ENCODE measurements at regions not wholly inside any gene's neighbourhood (a gene's known extent, or its start where the extent isn't known, plus 50 kb on each side); places are given as distances from the start of the nearest gene placed in this dataset.

DNA sequence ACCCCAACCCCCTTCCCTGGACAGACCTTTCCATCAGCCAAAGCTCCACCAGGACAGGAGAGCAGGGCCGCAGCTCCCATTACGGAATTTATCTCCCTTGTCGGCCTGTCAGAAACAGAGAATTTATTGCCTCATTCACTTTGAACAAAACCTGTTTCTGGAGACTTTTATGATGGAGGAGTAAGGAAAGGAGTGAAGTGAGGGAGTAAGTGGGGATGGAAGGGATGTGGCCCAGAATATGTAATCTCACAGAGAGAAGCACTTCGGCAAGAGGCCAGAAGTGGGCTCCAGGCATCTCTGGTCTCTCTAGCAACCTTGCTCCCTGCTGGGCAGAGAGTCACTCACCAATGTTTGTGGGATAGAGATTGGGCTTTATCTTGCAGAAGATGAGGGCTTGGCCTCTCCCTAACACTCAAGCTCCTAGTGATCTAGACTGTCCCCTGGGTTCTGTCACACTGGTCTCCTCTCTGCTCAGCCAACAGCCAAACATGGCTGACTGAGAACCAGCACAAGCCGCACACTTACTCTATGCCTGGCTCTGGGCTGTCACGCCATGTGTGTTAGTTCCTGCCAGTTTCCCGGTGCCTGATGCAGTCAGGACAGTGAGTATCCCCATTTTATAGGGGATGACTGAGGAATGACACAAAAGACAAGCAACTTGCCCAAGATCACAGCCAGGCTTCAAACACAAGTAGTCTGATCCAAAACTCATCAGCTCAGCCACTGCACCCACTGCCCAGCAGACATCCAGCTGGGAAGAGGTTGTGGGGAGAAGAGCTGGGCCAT lies 149.4 kb upstream of the ZMIZ1 start:
- no peak for DNase-seq

- DNase-seq = no peak
Measured at GRCh38 chr10:78920011-78920410, 148.8 kb upstream of the ZMIZ1 start.

- no peak for DNase-seq
Measured at GRCh38 chr10:78921895-78922294, 146.9 kb upstream of the ZMIZ1 start.

GRCh38 chr10:78923647-78924318 lies 145.0 kb upstream of the ZMIZ1 start:
- DNase-seq = no peak

- DNase-seq = no peak
Measured at GRCh38 chr10:78924319-78925003, 144.3 kb upstream of the ZMIZ1 start.

DNA sequence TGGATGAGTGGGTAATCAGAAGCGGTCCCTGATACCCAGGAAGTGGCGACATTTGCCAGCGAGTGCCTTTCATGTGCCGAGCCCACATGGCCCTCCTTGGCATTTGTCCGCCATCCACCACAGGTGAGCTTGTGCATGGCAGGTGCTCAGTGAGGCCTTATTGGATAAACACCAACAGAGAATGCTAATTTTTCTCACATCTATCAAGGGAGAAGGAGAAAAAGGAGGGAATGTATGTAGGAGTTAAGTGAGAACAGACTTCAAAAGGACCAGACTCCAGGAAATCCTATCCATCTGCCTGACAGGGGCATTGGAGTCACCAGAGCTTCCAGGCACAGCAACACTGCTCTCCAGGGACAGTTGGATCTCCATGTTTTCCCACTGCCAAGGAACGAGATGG lies 143.5 kb upstream of the ZMIZ1 start:
- no peak for DNase-seq

- DNase-seq = peak in 1 of 2 experiments; percentile 3
Measured at GRCh38 chr10:78925800-78926319, 142.9 kb upstream of the ZMIZ1 start.

DNA sequence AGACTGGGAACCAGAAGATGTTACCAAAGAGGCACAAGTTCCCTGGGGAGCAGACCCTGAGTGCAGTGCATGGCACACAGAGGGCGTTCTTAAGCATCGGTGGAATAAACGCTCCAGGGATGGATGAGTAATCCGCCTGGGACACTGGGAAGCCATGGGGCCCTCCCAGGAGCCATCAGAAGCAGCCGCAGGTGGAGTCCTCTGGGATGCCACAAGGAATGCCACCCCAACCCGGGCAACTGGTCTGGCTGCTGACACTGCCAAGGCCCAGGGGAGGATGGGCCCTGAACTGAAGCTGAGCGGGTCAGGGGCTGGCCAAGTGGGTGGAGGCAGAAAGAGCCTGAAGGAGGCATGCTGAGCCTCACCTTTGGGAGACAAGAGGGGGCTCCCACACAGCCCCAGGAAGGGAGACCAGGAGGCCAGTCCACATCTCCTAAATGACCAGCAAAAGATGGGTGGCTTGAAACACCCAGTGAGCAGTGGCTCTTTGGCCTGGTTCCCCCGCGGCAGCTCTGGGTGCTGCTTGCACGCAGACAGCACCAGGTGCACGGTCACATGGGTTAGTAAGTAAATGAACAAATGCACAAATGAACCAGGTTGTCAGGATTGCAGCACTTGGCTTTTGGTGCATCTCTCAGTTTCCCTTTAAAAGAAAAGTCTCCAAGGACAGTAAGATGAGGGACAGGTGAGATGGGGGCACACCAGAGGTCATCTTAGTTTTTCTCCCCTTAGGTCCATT lies 141.3 kb upstream of the ZMIZ1 start:
- DNase-seq = no peak

- DNase-seq = no peak
Measured at GRCh38 chr10:78928330-78928729, 140.4 kb upstream of the ZMIZ1 start.

- DNase-seq = no peak
Measured at GRCh38 chr10:78929541-78929940, 139.2 kb upstream of the ZMIZ1 start.

DNA sequence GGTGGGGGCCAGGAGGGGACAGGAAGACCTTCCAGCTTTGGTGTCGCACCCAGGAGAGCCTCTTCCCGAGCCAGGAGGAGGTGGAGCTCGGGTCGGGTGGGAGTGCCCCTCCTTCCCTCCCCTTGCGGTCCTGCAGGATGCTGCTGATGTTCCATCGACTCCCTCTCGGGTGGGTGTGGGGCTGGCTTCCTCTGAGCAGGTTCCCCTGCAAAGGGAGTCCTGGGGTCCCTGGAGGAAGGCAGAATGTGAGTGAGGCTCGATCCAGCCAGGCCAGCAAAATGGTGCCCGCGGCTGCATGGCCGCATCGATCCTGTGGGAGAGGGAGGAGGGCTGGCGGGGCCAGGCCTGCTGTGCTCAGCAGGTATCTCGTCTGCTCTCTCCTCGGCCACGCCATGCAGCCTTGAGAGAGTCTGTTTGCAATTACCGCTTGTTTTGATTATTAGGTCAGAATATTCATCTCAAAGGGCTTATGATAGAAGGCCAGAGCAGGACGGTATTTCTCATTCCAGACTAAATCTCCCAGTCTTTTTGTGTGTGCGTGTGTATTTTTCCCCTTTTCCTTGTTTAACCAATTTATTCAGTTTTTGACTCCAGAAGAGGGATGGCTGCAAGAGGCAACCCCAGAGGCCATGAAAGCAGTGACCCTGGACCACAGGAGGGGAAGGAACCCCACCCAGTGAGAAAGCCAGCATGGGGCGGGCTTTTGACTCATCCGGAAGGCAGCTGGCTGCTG lies 137.3 kb upstream of the ZMIZ1 start:
- DNase-seq = peak in 1 of 2 experiments; percentile 2

DNA sequence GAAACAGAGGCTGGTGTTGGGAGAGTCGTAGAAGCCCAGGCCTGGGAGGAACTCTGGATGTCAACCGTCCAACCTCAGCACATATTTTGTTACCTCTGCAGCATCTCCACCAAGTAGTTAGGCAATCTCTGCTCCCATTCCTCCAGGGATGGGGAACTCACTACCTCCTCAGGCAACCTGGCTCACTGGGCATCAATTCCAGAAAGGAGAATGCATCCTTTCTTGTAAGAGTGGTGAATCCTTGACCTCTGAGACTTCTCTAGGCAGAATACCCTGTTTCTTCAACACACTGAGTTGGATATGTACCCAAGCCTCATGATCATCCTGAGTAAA lies 136.7 kb upstream of the ZMIZ1 start:
- DNase-seq = no peak

DNA sequence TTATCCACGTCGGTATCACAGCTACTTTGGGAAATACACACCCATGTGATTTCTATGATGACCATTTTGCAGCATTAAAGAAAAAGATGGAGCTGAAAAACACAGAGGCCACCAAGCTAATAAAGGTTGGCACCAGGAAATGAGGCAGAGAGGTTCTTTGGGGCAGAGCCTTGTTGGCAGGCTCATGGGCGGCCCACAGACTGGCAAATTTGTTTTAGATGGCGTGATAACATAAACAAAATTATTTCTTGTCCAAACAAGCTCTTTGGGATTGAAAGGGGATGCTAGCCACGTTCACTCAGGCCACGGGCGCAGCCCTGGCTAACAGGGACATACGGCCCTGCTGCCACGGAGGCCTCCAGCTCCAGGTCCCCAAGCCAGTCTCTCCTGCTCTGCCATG lies 135.9 kb upstream of the ZMIZ1 start:
- DNase-seq = no peak

- no peak for DNase-seq
Measured at GRCh38 chr10:78933828-78934531, 134.8 kb upstream of the ZMIZ1 start.

DNA sequence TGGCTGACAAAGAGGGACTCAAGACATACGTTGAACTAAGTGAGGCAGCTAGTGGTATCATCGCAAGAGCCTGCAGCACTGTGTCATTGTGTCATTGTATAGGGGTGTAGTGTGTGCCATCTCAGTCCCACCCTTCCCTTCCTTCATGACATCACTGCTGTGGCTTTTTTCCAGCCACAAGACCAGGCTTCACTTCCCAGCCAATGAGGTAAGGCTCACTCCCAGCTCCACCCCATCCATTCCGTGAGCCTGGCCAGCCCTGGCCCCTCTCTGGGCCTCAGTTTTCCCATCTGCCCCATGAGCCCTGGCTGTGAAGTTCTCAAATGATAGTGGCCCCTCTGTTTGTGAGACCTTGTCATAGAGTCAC lies 134.3 kb upstream of the ZMIZ1 start:
- DNase-seq = no peak

DNA sequence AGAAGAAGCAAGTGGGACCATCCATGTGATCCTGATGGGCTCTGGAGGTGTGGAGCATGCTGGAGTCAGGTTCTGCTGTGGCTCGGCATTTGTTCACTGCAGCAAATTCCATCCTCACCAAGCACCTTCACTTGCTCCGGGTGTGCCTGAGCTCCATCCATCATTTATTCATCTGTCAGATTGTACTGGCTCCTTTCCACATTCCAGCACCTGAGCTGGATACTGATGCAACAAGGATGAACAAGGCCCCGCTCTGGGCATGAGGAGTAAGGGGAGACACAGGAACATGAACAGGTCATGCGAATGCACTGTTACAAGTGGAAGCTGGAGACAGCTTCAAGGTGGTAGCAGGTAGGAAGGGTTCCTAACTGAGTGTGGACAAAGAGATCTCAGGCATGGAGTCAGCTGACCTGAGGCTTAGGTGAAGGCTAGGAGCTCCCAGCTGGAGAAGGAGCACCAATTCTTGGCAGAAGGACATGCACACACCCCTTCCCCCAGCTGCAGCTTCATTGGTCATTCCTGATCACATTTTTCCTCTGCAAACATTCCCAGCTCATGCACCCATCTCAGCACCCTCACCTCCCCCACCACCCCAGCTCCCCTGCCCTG lies 133.7 kb upstream of the ZMIZ1 start:
- no peak for DNase-seq

DNA sequence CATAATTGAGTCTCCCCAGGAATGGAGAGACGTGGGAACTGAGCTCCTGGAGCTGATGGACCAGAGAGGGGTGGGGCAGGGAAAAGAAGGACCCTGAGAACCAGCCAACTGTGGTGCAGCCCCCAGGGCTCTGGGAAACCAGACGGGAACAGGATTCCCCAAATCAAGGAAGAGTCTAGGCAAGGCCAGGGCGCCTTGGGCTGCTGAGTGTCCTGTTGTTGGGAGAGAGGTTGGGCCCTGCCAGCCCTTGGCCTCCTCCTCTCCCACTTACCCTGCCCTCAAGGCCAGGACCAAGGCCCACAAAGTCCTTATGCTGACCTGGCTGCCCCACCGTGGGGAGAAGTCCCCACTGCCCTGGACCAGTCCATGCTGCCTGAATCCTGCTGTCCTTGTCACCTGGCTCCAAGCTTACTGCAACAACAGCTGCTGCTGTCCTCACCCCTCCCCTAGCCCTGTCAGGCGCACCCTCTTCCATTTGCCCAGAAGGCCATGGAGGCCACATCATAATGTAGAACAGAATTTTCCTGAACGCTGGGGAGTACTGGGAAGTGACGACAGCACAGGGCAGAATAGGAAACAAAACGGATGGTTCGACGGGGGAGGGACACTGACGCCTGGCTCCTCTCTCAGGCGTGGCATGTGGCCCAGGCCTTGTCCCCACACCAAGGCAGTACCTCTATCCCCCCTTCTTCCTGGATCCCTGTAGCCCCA lies 132.9 kb upstream of the ZMIZ1 start:
- DNase-seq = no peak

- no peak for DNase-seq
Measured at GRCh38 chr10:78936412-78937342, 132.1 kb upstream of the ZMIZ1 start.

- no peak for DNase-seq
Measured at GRCh38 chr10:78937393-78937792, 131.4 kb upstream of the ZMIZ1 start.
